ENCODE measurements at regions not wholly inside any gene's neighbourhood (a gene's known extent, or its start where the extent isn't known, plus 50 kb on each side); places are given as distances from the start of the nearest gene placed in this dataset.

GRCh38 chr17:55570391-55570790, 59.1 kb upstream of the SMIM36 start:
- TF ChIP-seq CTCF (optimal IDR thresholded peaks at IDR 0.05 in 1 of 3, IDR thresholded peaks at IDR 0.05 in 1 of 3, conservative IDR thresholded peaks at IDR 0.05 in 1 of 3; ENCODE audit: extremely low read depth in 1 of 3, insufficient read depth in 2 of 3, low read length in 3 of 3), result no peak
- TF ChIP-seq EZH2 (IDR thresholded peaks at IDR 0.05; ENCODE audit: low read length), result no peak

Measured in keratinocyte (primary cell).